NT2/D1 (cell line): ENCODE measurements at regions not wholly inside any gene's neighbourhood (a gene's known extent, or its start where the extent isn't known, plus 50 kb on each side); places are given as distances from the start of the nearest gene placed in this dataset.

Experiments
- SUZ12 ChIP-seq: IDR thresholded peaks from 2 replicates; pipeline ENCODE4 v1.6.1; 2011; ENCODE audit not compliant: insufficient read length, insufficient read depth; ENCODE audit errors: extremely low read depth
- YY1 ChIP-seq: IDR thresholded peaks from 2 replicates; pipeline ENCODE4 v1.6.1; 2011; ENCODE audit not compliant: insufficient read length, insufficient read depth
- ZNF274 ChIP-seq: IDR thresholded peaks from 2 replicates; pipeline ENCODE4 v1.6.1; 2011; ENCODE audit warnings: mild to moderate bottlenecking, low read depth, low read length

DNA sequence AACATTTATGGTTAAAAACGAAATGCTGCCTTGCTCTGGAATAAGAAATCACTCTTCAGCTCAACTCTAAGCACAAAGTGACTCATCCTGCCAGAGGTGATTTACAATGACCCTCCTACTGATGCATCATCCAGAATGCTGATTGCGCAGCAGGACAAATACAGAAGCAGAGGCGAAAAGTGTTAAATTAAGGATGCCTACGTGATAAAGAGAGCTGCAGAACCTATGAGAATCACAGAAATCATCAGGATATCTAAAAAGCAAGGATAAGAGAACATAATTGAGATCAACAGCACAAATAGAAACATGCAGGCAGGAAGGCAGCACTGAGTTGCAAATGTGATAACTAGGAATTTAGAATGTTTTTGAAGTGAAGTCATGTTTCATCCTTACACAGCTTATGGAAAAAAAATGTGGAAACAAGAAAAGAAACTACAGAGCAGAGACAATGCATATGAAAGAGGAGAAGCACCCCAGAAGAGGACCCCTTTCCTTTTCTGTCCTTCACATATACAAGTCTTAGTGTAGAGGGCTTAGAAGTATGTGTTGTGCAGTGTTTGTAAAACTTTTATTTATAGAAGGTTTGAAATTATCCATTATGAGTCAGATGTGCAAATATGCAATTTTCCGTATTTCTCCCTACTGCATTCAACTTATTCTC is 188.4 kb downstream of the SLC7A11 start:
- no peak for TF ChIP-seq YY1
- no peak for TF ChIP-seq SUZ12
- TF ChIP-seq ZNF274, result no peak
